Endothelial cell of umbilical vein (primary cell): ENCODE measurements at regions not wholly inside any gene's neighbourhood (a gene's known extent, or its start where the extent isn't known, plus 50 kb on each side); places are given as distances from the start of the nearest gene placed in this dataset.

ENCODE experiments used
- CTCF ChIP-seq, 2 donors: IDR thresholded peaks; 1 replicate in 1 of 2; 2 replicates in 1 of 2; pipeline ENCODE4 v1.5.1; 2011; ENCODE audit warnings: low read length in 2 of 2, mild to moderate bottlenecking in 2 of 2, moderate library complexity in 2 of 2, control low read depth in 1 of 2, inconsistent platforms in 1 of 2, low read depth in 1 of 2; ENCODE audit not compliant: insufficient read depth in 1 of 2; ENCODE audit errors: extremely low read depth in 1 of 2
- EZH2 ChIP-seq: IDR thresholded peaks from 2 replicates; pipeline ENCODE4 v1.6.1; 2012; ENCODE audit warnings: borderline replicate concordance, low read depth, mild to moderate bottlenecking, moderate library complexity, low read length, inconsistent platforms; ENCODE audit not compliant: severe bottlenecking
- JUN ChIP-seq: IDR thresholded peaks from 2 replicates; pipeline ENCODE4 v1.6.1; 2011; ENCODE audit warnings: borderline replicate concordance, low read depth; ENCODE audit not compliant: insufficient read length, insufficient read depth
- MAX ChIP-seq: IDR thresholded peaks from 2 replicates; pipeline ENCODE4 v1.6.1; 2011; ENCODE audit not compliant: insufficient read depth, insufficient read length
- MYC ChIP-seq: IDR thresholded peaks from one replicate; pipeline ENCODE4 v1.6.1; 2011; ENCODE audit warnings: mild to moderate bottlenecking, low read depth, low read length
- POLR2A ChIP-seq: IDR thresholded peaks from 2 replicates; pipeline ENCODE4 v1.6.1; 2012; ENCODE audit warnings: low read depth, mild to moderate bottlenecking, control low read depth, low read length
- POLR2AphosphoS5 ChIP-seq: IDR thresholded peaks from 2 replicates; pipeline ENCODE4 v1.6.1; 2012; ENCODE audit warnings: low read depth, mild to moderate bottlenecking, control low read depth, low read length, moderate library complexity; ENCODE audit not compliant: insufficient read depth

- no peak for TF ChIP-seq CTCF (IDR thresholded peaks at IDR 0.05; ENCODE audit: extremely low read depth in 1 of 2, insufficient read depth in 1 of 2, low read depth in 1 of 2, low read length in 2 of 2)
- no peak for TF ChIP-seq POLR2AphosphoS5
- TF ChIP-seq MYC, result no peak
- TF ChIP-seq EZH2, result no peak
- TF ChIP-seq POLR2A, result no peak
- no peak for TF ChIP-seq MAX
- TF ChIP-seq JUN, result no peak
These were observed 154.1 kb upstream of the UNC5B start for GRCh38 chr10:71058308-71058707.
